RWPE2 (cell line): ENCODE measurements at regions not wholly inside any gene's neighbourhood (a gene's known extent, or its start where the extent isn't known, plus 50 kb on each side); places are given as distances from the start of the nearest gene placed in this dataset.

ENCODE experiments used
- ATAC-seq: fragments of 200-7000 bp; cut with Tn5 transposase; 3 replicates; pipeline ENCODE4 v1.9.1; 2021; ENCODE audit warnings: low read depth
- DNase-seq: peaks from one replicate; pipeline ENCODE4 v3.0.0-alpha.2; 2020; ENCODE audit warnings: low spot score
- H3K27ac ChIP-seq: fragments of 450-650 bp; 2 replicates; pipeline ENCODE4 v1.5.1; 2017; ENCODE audit warnings: mild to moderate bottlenecking; ENCODE audit not compliant: poor library complexity, severe bottlenecking
- H3K27me3 ChIP-seq: fragments of 250-450 bp; sonication (Bioruptor Pico); 2 replicates; pipeline ENCODE4 v1.5.1; 2021; ENCODE audit warnings: mild to moderate bottlenecking, moderate library complexity; ENCODE audit not compliant: insufficient read depth, poor library complexity, severe bottlenecking
- H3K36me3 ChIP-seq: fragments of 250-450 bp; sonication (Bioruptor Pico); 2 replicates; pipeline ENCODE4 v1.5.1; 2020; ENCODE audit warnings: low read depth, mild to moderate bottlenecking, moderate library complexity
- H3K4me1 ChIP-seq: fragments of 250-450 bp; sonication (Bioruptor Pico); 2 replicates; pipeline ENCODE4 v1.5.1; 2021; ENCODE audit warnings: mild to moderate bottlenecking, moderate library complexity; ENCODE audit not compliant: insufficient read depth, poor library complexity, severe bottlenecking
- H3K4me3 ChIP-seq: fragments of 250-450 bp; sonication (Bioruptor Pico); 2 replicates; pipeline ENCODE4 v1.5.1; 2021; ENCODE audit warnings: mild to moderate bottlenecking, moderate library complexity; ENCODE audit not compliant: severe bottlenecking
- H3K9me3 ChIP-seq: fragments of 250-450 bp; sonication (Bioruptor Pico); 2 replicates; pipeline ENCODE4 v1.5.1; 2021; ENCODE audit warnings: mild to moderate bottlenecking, moderate library complexity; ENCODE audit not compliant: severe bottlenecking
- TF ChIP-seq, protein P1 (sequence below): fragments of 450-650 bp; IDR thresholded peaks from one replicate; pipeline ENCODE4 v1.5.1; 2017; ENCODE audit warnings: mild to moderate bottlenecking, moderate library complexity; ENCODE audit not compliant: poor library complexity, severe bottlenecking

GRCh38 chr5:103919506-103919905 lies 356.9 kb upstream of the NUDT12 start:
- no peak overlapping the region for H3K4me3 ChIP-seq
- H3K27ac ChIP-seq, result no peak overlapping the region
- TF ChIP-seq, protein P1, sequence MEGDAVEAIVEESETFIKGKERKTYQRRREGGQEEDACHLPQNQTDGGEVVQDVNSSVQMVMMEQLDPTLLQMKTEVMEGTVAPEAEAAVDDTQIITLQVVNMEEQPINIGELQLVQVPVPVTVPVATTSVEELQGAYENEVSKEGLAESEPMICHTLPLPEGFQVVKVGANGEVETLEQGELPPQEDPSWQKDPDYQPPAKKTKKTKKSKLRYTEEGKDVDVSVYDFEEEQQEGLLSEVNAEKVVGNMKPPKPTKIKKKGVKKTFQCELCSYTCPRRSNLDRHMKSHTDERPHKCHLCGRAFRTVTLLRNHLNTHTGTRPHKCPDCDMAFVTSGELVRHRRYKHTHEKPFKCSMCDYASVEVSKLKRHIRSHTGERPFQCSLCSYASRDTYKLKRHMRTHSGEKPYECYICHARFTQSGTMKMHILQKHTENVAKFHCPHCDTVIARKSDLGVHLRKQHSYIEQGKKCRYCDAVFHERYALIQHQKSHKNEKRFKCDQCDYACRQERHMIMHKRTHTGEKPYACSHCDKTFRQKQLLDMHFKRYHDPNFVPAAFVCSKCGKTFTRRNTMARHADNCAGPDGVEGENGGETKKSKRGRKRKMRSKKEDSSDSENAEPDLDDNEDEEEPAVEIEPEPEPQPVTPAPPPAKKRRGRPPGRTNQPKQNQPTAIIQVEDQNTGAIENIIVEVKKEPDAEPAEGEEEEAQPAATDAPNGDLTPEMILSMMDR, result no peak
- no peaks in the 10 kb centered on the region for H3K9me3 ChIP-seq
- H3K27me3 ChIP-seq, result peaks cover 2% of the 10 kb centered on the region
- ATAC-seq (no peak), DNase-seq (no peak)
- no peaks in the 10 kb centered on the region for H3K36me3 ChIP-seq
- H3K4me1 ChIP-seq, result no peaks in the 10 kb centered on the region

DNA sequence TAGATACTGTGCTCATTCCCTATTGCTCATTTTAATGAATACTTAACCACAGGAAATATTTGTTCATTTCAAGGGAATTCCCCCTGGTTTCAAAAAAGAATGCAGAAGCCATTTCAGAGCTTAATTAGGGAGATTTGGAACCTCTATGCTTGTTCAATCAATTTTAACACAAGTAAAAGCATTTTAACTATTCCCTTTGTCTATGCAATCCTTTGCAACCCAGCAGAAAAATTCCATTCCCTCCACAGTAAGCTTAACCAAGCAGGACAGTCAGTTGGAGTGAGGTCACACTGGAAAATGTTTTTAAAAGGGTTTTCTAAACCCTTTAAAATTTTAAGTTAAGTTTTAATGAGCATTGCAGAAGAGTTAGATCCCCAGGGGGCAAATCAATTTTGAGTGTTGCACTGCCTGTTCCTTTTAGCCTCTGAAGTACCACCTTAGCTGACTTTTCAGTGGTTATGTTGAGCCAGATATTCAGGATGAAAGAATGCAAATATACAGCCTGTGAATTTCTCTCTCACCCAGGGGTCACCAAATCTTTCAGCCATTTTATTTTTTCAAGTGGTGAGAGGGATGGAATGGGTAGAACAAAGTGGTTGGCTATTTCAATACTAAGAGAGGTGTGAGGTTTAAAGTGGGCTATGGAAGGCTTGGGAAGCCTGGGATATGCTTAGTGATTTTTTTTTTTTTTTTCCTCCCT lies 356.2 kb upstream of the NUDT12 start:
- peaks cover 2% of the 10 kb centered on the region for H3K27me3 ChIP-seq
- no peaks in the 10 kb centered on the region for H3K4me1 ChIP-seq
- H3K27ac ChIP-seq, result no peak overlapping the region
- H3K9me3 ChIP-seq, result no peaks in the 10 kb centered on the region
- H3K36me3 ChIP-seq, result no peaks in the 10 kb centered on the region
- DNase-seq, result no peak
- TF ChIP-seq, protein P1, result no peak
- no peak for ATAC-seq
- H3K4me3 ChIP-seq, result no peak overlapping the region

DNA sequence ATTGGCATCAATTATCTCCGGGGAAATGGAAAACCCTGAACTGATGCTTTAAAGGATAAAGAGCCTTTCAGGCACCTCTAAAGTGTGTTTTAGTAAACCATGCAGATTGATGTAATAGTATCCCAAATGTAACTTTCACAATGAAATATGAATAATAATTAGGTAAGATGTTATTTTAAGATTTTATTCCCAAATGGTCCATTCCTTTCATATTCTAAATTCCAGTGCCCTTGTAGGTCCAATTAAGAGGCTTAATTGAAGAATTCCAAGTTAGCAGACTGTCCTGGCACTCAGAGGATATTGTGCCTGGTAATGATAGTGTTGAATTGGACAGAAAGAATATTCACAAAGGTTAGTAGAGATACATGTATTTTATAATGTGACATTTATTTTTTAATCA lies 352.5 kb upstream of the NUDT12 start:
- H3K27me3 ChIP-seq, result peaks cover 2% of the 10 kb centered on the region
- ATAC-seq, result no peak
- TF ChIP-seq, protein P1, result no peak
- no peaks in the 10 kb centered on the region for H3K36me3 ChIP-seq
- no peaks in the 10 kb centered on the region for H3K4me1 ChIP-seq
- DNase-seq, result no peak
- no peak overlapping the region for H3K4me3 ChIP-seq
- H3K9me3 ChIP-seq, result no peaks in the 10 kb centered on the region
- H3K27ac ChIP-seq, result no peak overlapping the region

DNA sequence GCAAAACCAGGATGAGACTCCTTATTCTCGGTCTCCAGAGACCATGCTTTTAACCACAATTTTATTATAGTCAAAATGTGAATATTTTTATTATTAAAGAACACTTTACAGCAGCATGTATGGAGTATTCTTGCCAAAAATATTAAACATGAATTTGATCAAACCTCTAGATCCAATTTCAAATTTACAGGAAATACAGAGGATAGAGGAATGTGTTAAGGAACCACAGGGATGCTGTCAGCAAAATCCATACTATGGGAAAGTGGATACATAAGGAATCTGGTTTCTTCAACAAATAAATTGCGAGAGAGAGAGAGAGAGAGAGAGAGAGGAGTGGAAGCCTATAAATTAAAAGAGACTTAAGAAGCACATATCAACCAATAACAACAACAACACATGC lies 348.2 kb upstream of the NUDT12 start:
- Histone ChIP-seq H3K4me1 (no peaks in the 10 kb centered on the region), H3K27ac (no peak overlapping the region), H3K9me3 (no peaks in the 10 kb centered on the region), H3K4me3 (no peak overlapping the region), H3K36me3 (no peaks in the 10 kb centered on the region), H3K27me3 (peaks cover 7% of the 10 kb centered on the region)
- TF ChIP-seq, protein P1, result no peak
- DNase-seq, result no peak
- no peak for ATAC-seq

DNA sequence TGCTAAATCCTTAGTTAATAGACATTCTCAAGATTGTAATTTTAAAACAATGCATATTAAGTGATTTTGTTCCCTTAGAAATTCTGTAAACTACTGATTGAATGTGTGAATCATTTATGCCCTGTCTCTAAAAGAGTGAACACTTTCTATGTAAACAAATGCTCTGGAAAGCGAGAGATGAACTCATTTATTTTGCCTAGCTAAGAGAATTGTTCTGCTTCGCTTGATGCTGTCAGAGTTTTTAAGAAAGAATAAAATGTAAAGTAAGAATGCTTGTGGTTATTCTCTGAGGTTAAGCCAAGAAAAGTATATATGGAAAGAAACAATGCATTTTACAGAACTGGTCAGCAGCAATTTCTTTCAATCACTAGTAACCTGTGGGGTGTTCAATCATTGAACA lies 347.4 kb upstream of the NUDT12 start:
- no peak overlapping the region for H3K4me3 ChIP-seq
- TF ChIP-seq, protein P1, result no peak
- peaks cover 7% of the 10 kb centered on the region for H3K27me3 ChIP-seq

More for the DNA sequence above, 347.4 kb upstream of the NUDT12 start:
- Histone ChIP-seq H3K9me3 (no peaks in the 10 kb centered on the region), H3K27ac (no peak overlapping the region), H3K36me3 (no peaks in the 10 kb centered on the region), H3K4me1 (no peaks in the 10 kb centered on the region)
- ATAC-seq (no peak), DNase-seq (no peak)
